NCI-H226 (cell line): ENCODE measurements at regions not wholly inside any gene's neighbourhood (a gene's known extent, or its start where the extent isn't known, plus 50 kb on each side); places are given as distances from the start of the nearest gene placed in this dataset.

Experiments used
- DNase-seq: peaks from one replicate; pipeline ENCODE4 v3.0.0-alpha.2; 2015

- no peak for DNase-seq
These were observed 232.0 kb downstream of the ENGASE start for GRCh38 chr17:79306424-79307318.

GRCh38 chr17:79305768-79306423, 231.3 kb downstream of the ENGASE start:
- no peak for DNase-seq

GRCh38 chr17:79305376-79305767, 230.7 kb downstream of the ENGASE start:
- DNase-seq, result no peak

- DNase-seq, result no peak
These were observed 230.3 kb downstream of the ENGASE start for GRCh38 chr17:79304884-79305283.

- no peak for DNase-seq
These were observed 229.1 kb downstream of the ENGASE start for GRCh38 chr17:79303641-79304205.

GRCh38 chr17:79301469-79301868, 226.8 kb downstream of the ENGASE start:
- DNase-seq, result no peak

GRCh38 chr17:79299349-79299748, 224.7 kb downstream of the ENGASE start:
- no peak for DNase-seq

GRCh38 chr17:79298799-79299198, 224.2 kb downstream of the ENGASE start:
- no peak for DNase-seq

GRCh38 chr17:79296243-79296642, 221.6 kb downstream of the ENGASE start:
- DNase-seq, result no peak

- no peak for DNase-seq
These were observed 220.7 kb downstream of the ENGASE start for GRCh38 chr17:79295307-79295706.

GRCh38 chr17:79294459-79295071, 219.9 kb downstream of the ENGASE start:
- no peak for DNase-seq

GRCh38 chr17:79292501-79292900, 217.9 kb downstream of the ENGASE start:
- DNase-seq, result no peak

- no peak for DNase-seq
These were observed 216.8 kb downstream of the ENGASE start for GRCh38 chr17:79291391-79291790.

- no peak for DNase-seq
These were observed 216.1 kb downstream of the ENGASE start for GRCh38 chr17:79290726-79291125.

- DNase-seq, result no peak
These were observed 214.3 kb downstream of the ENGASE start for GRCh38 chr17:79288950-79289349.

GRCh38 chr17:79286440-79286839, 211.8 kb downstream of the ENGASE start:
- DNase-seq, result no peak

- DNase-seq, result no peak
These were observed 211.3 kb downstream of the ENGASE start for GRCh38 chr17:79285973-79286372.

- DNase-seq, result no peak
These were observed 207.7 kb downstream of the ENGASE start for GRCh38 chr17:79282294-79282693.

GRCh38 chr17:79281803-79282202, 207.2 kb downstream of the ENGASE start:
- no peak for DNase-seq

- no peak for DNase-seq
These were observed 206.4 kb downstream of the ENGASE start for GRCh38 chr17:79280866-79281572.

- DNase-seq, result no peak
These were observed 205.4 kb downstream of the ENGASE start for GRCh38 chr17:79280010-79280409.

- no peak for DNase-seq
These were observed 204.7 kb downstream of the ENGASE start for GRCh38 chr17:79279320-79279719.

- DNase-seq, result no peak
These were observed 202.2 kb downstream of the ENGASE start for GRCh38 chr17:79276821-79277220.
